Endothelial cell of umbilical vein (primary cell): ENCODE measurements at regions not wholly inside any gene's neighbourhood (a gene's known extent, or its start where the extent isn't known, plus 50 kb on each side); places are given as distances from the start of the nearest gene placed in this dataset.

Experiments used
- BruUV-seq: library from RNA; stranded (reverse); fragments of 400-500 nt; replicated peaks from 2 replicates; lab custom pipeline; 2021; lab: Mats Ljungman, UMichigan
- CTCF ChIA-PET: fragments of 300-600, 350-600 bp; sonication (Branson Sonifier 250); formaldehyde crosslinking; loops from one replicate; lab custom pipeline; 2021; ENCODE audit warnings: antibody characterized with exemption, inconsistent platforms; lab: Charles Lee
- POLR2A ChIA-PET: fragments of 300-600, 350-600 bp; sonication (Branson Sonifier 250); formaldehyde crosslinking; loops from one replicate; lab custom pipeline; 2021; ENCODE audit warnings: antibody characterized with exemption, inconsistent platforms; lab: Charles Lee
- DNase-seq: peaks from one replicate; pipeline ENCODE4 v3.0.0-alpha.2; 2011; ENCODE audit warnings: low read depth, low spot score
- FAIRE-seq: peaks from 2 replicates; lab custom pipeline; 2011; peaks lifted over from hg19 to GRCh38; lab: Jason Lieb, UNC
- H2AFZ ChIP-seq: 2 replicates; pipeline ENCODE4 v1.6.0; 2012; ENCODE audit warnings: low read depth, low read length, control low read depth, inconsistent platforms
- H3K27ac ChIP-seq: 2 replicates; pipeline ENCODE4 v1.5.1; 2011; ENCODE audit warnings: low read depth, mild to moderate bottlenecking, control low read depth, low read length, moderate library complexity; ENCODE audit not compliant: insufficient read depth
- H3K27me3 ChIP-seq, 2 experiments: 2 replicates each; pipeline versions ENCODE4 v1.6.0 to v1.6.1; 2011; ENCODE audit warnings: low read length in 2 of 2, mixed read lengths in 1 of 2; ENCODE audit not compliant: control insufficient read depth in 2 of 2, insufficient read depth in 2 of 2
- H3K36me3 ChIP-seq, 2 experiments: 2 replicates in 1 of 2; 3 replicates in 1 of 2; pipeline ENCODE4 v1.5.1; 2011; ENCODE audit warnings: low read length in 2 of 2, mild to moderate bottlenecking in 1 of 2, moderate library complexity in 1 of 2; ENCODE audit not compliant: control insufficient read depth in 2 of 2, insufficient read depth in 2 of 2; ENCODE audit errors: extremely low read depth in 1 of 2
- H3K4me1 ChIP-seq: 3 replicates; pipeline ENCODE4 v1.5.1; 2011; ENCODE audit warnings: mild to moderate bottlenecking, low read length; ENCODE audit not compliant: control insufficient read depth, insufficient read depth; ENCODE audit errors: extremely low read depth
- H3K4me2 ChIP-seq: 2 replicates; pipeline ENCODE4 v1.6.1; 2011; ENCODE audit warnings: low read length, control low read depth, mixed read lengths; ENCODE audit not compliant: insufficient read depth
- H3K4me3 ChIP-seq, 3 experiments: fragments of 200-600 bp in 1 of 3; sonication (generic), shearing (Covaris generic) in 1 of 3; replicated peaks in 1 of 3; 2 replicates each; pipeline ENCODE4 v1.5.1; 2011 to 2016; ENCODE audit warnings: control low read depth in 3 of 3, low read length in 3 of 3, mild to moderate bottlenecking in 2 of 3, inconsistent platforms in 1 of 3, low read depth in 1 of 3, moderate library complexity in 1 of 3; ENCODE audit not compliant: insufficient read depth in 1 of 3
- H3K79me2 ChIP-seq: 2 replicates; pipeline ENCODE4 v1.6.0; 2012; ENCODE audit warnings: low read length, inconsistent platforms; ENCODE audit not compliant: control insufficient read depth, insufficient read depth
- H3K9ac ChIP-seq: replicated peaks from 2 replicates; pipeline ENCODE3; 2011; ENCODE audit warnings: low read length, control low read depth; ENCODE audit not compliant: insufficient read depth; ENCODE audit errors: extremely low read depth
- H3K9me1 ChIP-seq: replicated peaks from 3 replicates; pipeline ENCODE4 v1.6.0; 2011; ENCODE audit warnings: mild to moderate bottlenecking, low read length; ENCODE audit not compliant: control insufficient read depth, insufficient read depth; ENCODE audit errors: extremely low read depth
- H3K9me3 ChIP-seq: replicated peaks from 2 replicates; pipeline ENCODE4 v1.5.1; 2012; ENCODE audit warnings: low read length, inconsistent platforms; ENCODE audit not compliant: control insufficient read depth, insufficient read depth
- H4K20me1 ChIP-seq: replicated peaks from 2 replicates; pipeline ENCODE3; 2011; ENCODE audit warnings: mild to moderate bottlenecking, low read length; ENCODE audit not compliant: control insufficient read depth, insufficient read depth; ENCODE audit errors: extremely low read depth
- EZH2 ChIP-seq: IDR thresholded peaks from 2 replicates; pipeline ENCODE4 v1.6.1; 2012; ENCODE audit warnings: borderline replicate concordance, low read depth, mild to moderate bottlenecking, moderate library complexity, low read length, inconsistent platforms; ENCODE audit not compliant: severe bottlenecking
- FOS ChIP-seq: IDR thresholded peaks from 2 replicates; pipeline ENCODE4 v1.6.1; 2011; ENCODE audit warnings: mild to moderate bottlenecking, low read length, moderate library complexity, borderline replicate concordance; ENCODE audit not compliant: insufficient read depth
- GATA2 ChIP-seq: IDR thresholded peaks from 2 replicates; pipeline ENCODE4 v1.7.0; 2011; ENCODE audit warnings: low read depth, mild to moderate bottlenecking, moderate library complexity, mixed read lengths, low read length; ENCODE audit not compliant: insufficient read length, insufficient read depth
- JUN ChIP-seq: IDR thresholded peaks from 2 replicates; pipeline ENCODE4 v1.6.1; 2011; ENCODE audit warnings: borderline replicate concordance, low read depth; ENCODE audit not compliant: insufficient read length, insufficient read depth
- MYC ChIP-seq: IDR thresholded peaks from one replicate; pipeline ENCODE4 v1.6.1; 2011; ENCODE audit warnings: mild to moderate bottlenecking, low read depth, low read length
- POLR2A ChIP-seq: IDR thresholded peaks from 2 replicates; pipeline ENCODE4 v1.6.1; 2012; ENCODE audit warnings: low read depth, mild to moderate bottlenecking, control low read depth, low read length
- POLR2AphosphoS5 ChIP-seq: IDR thresholded peaks from 2 replicates; pipeline ENCODE4 v1.6.1; 2012; ENCODE audit warnings: low read depth, mild to moderate bottlenecking, control low read depth, low read length, moderate library complexity; ENCODE audit not compliant: insufficient read depth
- dilution Hi-C: fragments of 300-500 bp; cut with MboI; formaldehyde crosslinking; loops from one replicate; pipeline ENCODE4 v1.15.0; 2019; ENCODE audit warnings: low sequenced_read_pairs; ENCODE audit not compliant: extremely low pct_ligation_motif_present
- intact Hi-C: fragments of 100-400 bp; cut with micrococcal nuclease; formaldehyde crosslinking; loops from one replicate; pipeline ENCODE4 v1.10.0; 2022
- TF ChIP-seq, protein P1 (sequence below), 2 donors: IDR thresholded peaks; 1 replicate in 1 of 2; 2 replicates in 1 of 2; pipeline ENCODE4 v1.5.1; 2011; ENCODE audit warnings: low read length in 2 of 2, mild to moderate bottlenecking in 2 of 2, moderate library complexity in 2 of 2, control low read depth in 1 of 2, inconsistent platforms in 1 of 2, low read depth in 1 of 2; ENCODE audit not compliant: insufficient read depth in 1 of 2; ENCODE audit errors: extremely low read depth in 1 of 2
- TF ChIP-seq, protein P2 (sequence below): IDR thresholded peaks from 2 replicates; pipeline ENCODE4 v1.6.1; 2011; ENCODE audit not compliant: insufficient read depth, insufficient read length

DNA sequence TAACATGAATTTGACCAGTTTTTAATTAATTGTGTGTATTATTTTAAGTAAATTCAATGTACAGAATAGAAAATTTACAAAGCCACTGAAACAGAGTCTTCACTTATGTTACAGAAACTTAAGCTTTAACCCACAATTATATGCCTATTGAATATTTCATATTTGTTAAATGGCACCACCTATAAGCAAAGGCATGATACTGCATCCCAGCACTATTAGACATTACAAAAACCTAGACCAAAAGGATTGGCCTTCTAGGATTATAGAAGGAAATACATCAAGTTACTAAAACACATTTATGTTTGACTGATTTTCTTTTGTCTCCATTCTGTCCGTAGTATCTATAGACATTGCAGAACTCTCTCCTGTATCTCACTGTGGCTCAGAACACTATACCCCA is 578.1 kb downstream of the AJAP1 start:
- Histone ChIP-seq H3K36me3 (no peaks in the 10 kb centered on the region), H3K9me3 (peaks cover 7% of the 10 kb centered on the region), H3K4me3 (no peak overlapping the region), H3K4me2 (no peak overlapping the region), H3K4me1 (no peaks in the 10 kb centered on the region), H3K79me2 (no peaks in the 10 kb centered on the region), H3K27me3 (no peaks in the 10 kb centered on the region), H3K9me1 (no peaks in the 10 kb centered on the region), H3K27ac (no peak overlapping the region), H2AFZ (no peak overlapping the region), H3K9ac (no peak overlapping the region), H4K20me1 (no peaks in the 10 kb centered on the region)
- dilution Hi-C loops (no loop called here), intact Hi-C loops (no loop called here)
- no TSS peak for BruUV-seq
- no peak for FAIRE-seq
- CTCF ChIA-PET, result no interaction called here
- TF ChIP-seq JUN (no peak), GATA2 (no peak), POLR2AphosphoS5 (no peak), MYC (no peak), EZH2 (no peak), POLR2A (no peak), FOS (no peak)
- TF ChIP-seq, protein P1, sequence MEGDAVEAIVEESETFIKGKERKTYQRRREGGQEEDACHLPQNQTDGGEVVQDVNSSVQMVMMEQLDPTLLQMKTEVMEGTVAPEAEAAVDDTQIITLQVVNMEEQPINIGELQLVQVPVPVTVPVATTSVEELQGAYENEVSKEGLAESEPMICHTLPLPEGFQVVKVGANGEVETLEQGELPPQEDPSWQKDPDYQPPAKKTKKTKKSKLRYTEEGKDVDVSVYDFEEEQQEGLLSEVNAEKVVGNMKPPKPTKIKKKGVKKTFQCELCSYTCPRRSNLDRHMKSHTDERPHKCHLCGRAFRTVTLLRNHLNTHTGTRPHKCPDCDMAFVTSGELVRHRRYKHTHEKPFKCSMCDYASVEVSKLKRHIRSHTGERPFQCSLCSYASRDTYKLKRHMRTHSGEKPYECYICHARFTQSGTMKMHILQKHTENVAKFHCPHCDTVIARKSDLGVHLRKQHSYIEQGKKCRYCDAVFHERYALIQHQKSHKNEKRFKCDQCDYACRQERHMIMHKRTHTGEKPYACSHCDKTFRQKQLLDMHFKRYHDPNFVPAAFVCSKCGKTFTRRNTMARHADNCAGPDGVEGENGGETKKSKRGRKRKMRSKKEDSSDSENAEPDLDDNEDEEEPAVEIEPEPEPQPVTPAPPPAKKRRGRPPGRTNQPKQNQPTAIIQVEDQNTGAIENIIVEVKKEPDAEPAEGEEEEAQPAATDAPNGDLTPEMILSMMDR (IDR thresholded peaks at IDR 0.05; ENCODE audit: extremely low read depth in 1 of 2, insufficient read depth in 1 of 2, low read depth in 1 of 2, low read length in 2 of 2), result no peak
- TF ChIP-seq, protein P2, sequence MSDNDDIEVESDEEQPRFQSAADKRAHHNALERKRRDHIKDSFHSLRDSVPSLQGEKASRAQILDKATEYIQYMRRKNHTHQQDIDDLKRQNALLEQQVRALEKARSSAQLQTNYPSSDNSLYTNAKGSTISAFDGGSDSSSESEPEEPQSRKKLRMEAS, result no peak
- no peak for DNase-seq
- POLR2A ChIA-PET, result no interaction called here
